Hematopoietic multipotent progenitor cell treated with erythropoietin and hydrocortisone succinate and interleukin-3 and kit ligand, for 4 days (in vitro differentiated cells): ENCODE measurements at regions not wholly inside any gene's neighbourhood (a gene's known extent, or its start where the extent isn't known, plus 50 kb on each side); places are given as distances from the start of the nearest gene placed in this dataset.
A peak's percentile ranks its signal among the peaks of the same experiment; 100 is the strongest.

Experiments
- DNase-seq: peaks from one replicate; pipeline ENCODE4 v3.0.0-alpha.2; 2015

- DNase-seq, result peak; percentile 76
These were observed 178.1 kb upstream of the PKDCC start for GRCh38 chr2:41869542-41870264.

DNA sequence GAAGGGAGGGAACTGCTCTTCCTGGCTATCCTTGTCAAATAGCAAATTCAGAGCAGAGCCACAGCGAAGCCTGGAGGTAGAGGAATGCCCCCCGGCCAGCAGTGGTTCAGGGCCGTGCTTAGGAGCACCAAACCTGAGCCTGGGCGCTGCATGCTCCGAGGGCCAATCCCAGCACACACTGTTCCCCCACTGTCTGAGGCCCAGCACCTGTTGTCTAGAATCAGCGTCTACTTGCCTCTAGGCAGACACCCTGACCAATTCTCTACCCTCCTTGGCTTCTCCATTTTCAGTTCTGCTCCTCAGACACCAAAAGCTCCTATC lies 177.6 kb upstream of the PKDCC start:
- DNase-seq, result no peak

- no peak for DNase-seq
These were observed 176.7 kb upstream of the PKDCC start for GRCh38 chr2:41871080-41871479.

- no peak for DNase-seq
These were observed 175.2 kb upstream of the PKDCC start for GRCh38 chr2:41872646-41873045.

- no peak for DNase-seq
These were observed 174.5 kb upstream of the PKDCC start for GRCh38 chr2:41873102-41874031.

GRCh38 chr2:41877114-41877678 lies 170.6 kb upstream of the PKDCC start:
- DNase-seq, result no peak

- DNase-seq, result no peak
These were observed 169.8 kb upstream of the PKDCC start for GRCh38 chr2:41878056-41878455.

DNA sequence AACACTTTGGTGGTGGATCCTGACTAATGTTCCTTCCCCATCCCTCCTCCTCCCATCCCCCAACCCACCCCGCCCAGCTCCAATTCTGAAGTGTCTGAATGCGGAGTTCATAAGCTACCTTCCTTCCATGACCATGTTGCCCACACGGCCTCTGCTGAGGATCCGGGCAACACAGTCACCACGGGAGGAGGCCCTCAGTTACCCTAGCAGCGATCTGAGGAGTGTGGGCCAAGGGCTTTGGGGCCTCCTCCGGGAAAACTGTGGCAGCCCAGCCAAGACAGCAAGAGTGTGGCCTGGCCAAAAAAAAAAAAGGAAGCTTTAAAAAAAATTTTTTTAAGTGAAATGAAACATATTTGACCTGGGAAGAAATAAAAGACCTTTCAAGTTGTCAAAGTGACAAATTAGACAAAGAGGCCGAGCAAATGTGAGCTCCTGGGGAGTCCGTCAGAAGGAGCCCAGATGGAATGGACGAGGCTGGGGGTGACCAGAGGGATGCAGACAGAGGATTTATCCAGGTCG lies 169.0 kb upstream of the PKDCC start:
- peak; percentile 2 for DNase-seq

DNA sequence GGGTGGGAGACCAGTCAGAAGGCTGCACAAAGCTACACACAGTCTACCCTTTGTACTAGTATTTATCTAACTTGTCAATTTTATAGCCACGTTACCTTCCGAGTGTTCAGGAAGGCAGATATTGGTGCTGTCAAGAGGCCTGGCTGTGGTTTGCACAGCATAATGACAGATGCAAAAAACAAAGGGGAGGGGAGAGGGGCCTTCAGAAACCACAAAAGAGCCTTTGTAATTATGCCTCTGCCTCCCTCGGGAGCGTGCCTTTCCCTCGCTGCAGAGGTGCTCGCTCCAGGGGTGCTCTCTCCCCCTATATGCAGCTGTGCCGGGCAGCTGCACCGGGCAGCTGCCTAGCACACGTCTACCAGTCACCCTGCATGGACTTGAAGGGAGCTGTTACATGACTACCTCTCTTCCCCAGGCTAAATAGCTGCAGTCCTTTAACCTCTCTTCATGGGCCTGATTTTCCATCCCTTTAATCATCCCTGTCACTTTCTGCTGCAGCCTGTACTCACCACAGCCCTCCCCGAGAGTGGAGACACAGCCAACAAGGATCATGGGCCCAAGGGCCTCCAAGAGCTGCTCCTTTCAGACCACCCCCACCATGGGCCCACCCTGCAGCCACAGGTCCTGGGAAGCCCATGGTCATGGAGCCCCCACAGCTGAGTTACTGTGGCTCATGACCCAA lies 168.4 kb upstream of the PKDCC start:
- DNase-seq, result peak; percentile 44

- no peak for DNase-seq
These were observed 167.1 kb upstream of the PKDCC start for GRCh38 chr2:41880561-41881243.

- DNase-seq, result peak; percentile 7
These were observed 166.6 kb upstream of the PKDCC start for GRCh38 chr2:41881249-41881648.

GRCh38 chr2:41884718-41885117 lies 163.1 kb upstream of the PKDCC start:
- no peak for DNase-seq

DNA sequence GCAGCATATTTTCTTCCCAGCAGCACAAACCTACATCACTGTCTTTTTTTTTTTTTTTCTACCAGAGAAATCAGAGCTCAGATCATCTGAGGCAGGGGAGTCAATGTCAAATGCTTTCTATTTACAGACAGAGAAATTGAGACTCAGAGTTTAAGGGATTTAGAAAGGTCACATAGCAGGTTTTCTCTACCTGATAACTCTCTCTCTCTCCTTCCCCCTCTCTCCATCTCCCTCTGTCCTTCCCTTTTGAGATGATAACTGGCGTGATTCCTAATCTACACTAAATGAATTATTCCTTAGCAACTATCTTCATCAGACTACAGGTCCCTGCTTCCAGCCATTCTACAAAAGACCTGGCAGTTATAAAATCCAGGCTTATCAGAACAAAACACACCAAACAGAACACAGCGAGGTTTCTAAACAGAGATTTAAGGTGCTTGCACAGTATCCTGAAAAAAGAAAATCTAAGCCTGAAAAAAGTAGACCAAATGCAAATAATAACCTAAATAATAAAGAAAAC lies 161.6 kb upstream of the PKDCC start:
- DNase-seq, result no peak

DNA sequence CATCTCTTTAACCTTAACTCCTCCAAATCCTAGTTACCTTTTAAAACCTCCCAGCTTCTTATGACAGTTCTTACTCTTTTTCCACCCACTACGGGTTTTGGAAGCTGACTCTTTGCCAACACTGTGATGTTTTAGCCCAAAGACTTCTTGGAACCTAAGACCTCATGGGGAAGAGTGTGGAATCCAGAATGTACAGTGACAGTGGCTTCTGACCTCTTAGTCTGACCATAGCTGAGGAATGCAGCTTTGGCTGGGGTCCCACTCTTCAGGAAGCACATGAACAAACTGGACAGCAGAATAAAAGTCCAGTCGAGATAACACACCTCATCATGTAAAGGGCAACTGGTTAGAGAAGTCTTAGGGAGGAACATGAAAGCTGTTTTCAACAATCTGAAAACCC lies 161.1 kb upstream of the PKDCC start:
- no peak for DNase-seq

DNA sequence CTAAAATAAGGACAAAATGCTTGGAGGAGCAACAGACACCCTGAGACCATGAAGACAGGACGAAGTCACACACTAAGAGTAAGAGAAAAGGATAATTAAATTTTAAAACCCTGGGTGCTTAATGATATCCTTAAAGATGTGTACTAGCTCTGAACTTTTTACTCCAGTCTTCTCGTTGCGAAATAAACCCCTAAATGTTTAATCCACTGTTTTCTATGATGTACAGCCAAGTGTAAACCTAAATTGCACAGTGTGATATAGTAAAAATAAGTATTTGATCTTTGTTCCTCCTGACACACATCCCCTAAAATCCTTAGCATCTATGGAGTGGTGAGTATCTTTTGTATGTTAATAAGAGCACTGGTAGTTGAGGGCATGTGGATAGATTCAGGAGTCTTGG lies 157.5 kb upstream of the PKDCC start:
- DNase-seq, result no peak

DNA sequence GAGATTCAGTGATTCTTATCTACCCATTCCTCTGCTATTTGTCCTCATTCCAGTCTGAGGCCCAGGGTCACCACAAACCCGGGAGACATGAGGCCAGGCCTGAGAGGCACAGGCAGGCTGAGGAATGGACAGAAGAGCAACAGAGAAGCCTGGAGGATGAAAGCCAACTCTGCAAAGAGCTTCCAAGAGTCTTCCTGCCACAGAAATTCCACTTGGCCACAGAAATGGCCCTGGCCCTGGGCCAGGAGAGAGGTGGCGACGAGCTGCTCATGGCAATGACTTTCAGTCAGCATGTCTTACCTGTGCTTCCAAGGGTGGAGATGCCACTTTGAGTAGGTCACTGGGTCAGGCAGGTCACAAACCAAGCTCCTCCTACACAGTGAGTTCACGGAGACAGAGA lies 155.3 kb upstream of the PKDCC start:
- no peak for DNase-seq

DNA sequence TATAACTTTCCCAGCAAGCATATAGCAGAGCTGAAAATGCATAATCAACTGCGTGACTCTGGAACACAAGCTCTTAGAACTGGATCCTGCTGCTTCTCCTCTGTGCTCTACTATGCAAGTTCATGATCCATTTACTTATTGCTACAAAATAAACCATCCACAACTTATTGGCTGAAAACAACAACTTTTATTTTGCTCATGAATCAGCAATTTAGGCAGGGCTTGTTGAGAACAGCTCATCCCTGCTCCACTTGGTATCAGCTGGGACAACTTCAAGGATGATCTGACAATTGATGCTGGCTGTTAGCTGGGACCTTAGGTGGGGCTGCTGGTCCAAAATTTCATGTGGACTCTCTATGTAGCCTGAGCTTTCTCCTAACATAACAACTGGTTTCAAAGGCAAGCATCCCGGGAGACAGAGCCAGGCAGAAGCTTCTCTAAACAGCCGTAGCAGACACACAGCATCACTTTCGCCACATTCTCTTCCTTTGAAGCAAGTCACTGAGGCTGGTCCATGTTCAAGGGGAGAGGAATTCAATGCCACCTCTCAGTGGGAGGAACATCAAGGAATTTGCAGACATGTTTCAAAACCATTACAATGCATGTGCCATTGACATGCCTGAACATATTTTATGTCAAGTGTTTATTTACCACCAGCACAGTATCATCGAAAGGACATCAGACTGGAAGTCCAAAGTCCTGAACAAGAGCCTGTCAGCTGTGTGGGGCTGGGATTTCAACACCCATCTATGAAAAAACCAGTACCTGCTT lies 153.1 kb upstream of the PKDCC start:
- DNase-seq, result no peak

DNA sequence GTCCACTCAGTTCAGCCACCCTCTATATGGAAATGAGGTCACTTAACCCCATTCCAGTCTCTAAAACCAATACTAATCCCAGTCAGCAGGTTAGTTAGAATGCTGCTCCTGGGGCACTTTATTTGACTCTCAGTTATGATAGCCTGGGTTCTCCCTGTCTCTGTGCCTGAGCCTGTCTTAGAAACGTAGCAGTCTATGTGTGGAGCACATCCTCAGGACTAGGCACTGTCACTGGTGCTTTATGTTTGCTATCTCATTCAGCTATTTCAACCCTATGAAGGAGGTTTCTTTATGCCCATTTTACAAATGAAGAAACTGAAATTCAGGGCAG lies 152.5 kb upstream of the PKDCC start:
- no peak for DNase-seq

GRCh38 chr2:41896186-41896846 lies 151.5 kb upstream of the PKDCC start:
- no peak for DNase-seq

- DNase-seq, result no peak
These were observed 148.6 kb upstream of the PKDCC start for GRCh38 chr2:41899189-41899588.

DNA sequence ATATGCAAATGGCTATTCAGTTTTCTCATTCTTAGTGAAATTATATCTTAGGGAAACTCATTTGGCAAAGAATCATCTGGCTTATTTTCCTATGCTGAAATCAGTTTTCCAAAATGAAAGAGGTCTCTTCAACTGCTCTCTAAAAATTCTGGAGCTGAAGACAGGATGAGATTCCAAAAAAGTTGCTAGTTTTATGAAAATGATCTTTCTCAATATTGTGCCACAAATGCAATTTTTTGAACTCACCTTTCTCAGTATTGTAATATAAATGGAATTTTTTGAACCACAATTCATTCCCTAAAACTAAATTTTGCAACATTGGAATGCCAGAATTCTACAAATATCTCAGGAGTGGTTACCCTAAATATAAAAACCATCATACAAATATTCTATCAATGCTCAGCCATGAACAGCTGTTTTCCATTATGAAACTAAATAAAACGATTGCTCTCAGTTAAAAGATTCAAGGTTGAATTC lies 147.7 kb upstream of the PKDCC start:
- DNase-seq, result no peak
